ENCODE measurements at regions not wholly inside any gene's neighbourhood (a gene's known extent, or its start where the extent isn't known, plus 50 kb on each side); places are given as distances from the start of the nearest gene placed in this dataset.
A peak's percentile ranks its signal among the peaks of the same experiment; 100 is the strongest.

DNA sequence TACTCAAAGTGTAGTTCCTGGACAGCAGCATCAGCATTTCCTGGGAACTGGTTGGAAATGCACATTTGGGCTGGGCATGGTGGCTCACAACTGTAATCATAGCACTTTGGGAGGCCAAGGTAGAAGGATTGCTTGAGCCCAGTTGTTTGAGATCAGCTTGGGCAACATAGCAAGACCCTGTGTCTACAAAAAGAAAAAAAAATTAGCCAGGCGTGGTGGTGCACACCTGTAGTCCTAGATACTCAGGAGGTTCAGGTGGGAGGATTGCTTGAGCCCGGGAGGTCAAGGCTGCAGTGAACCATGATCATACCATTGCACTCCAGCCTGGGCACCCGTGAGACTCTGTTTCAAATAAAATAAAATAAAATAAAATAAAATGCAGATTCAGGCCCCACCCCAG lies 156.2 kb downstream of the CDC5L start:
- no peak overlapping the region for H3K4me3 ChIP-seq (ENCODE audit: low read depth, low read length)
- no peak for TF ChIP-seq CTCF (IDR thresholded peaks at IDR 0.05; ENCODE audit: insufficient read depth, low read length)
- DNase-seq (ENCODE audit: low read depth): no peak

GRCh38 chr6:44545224-44545623 lies 157.7 kb downstream of the CDC5L start:
- no peak for TF ChIP-seq CTCF (IDR thresholded peaks at IDR 0.05; ENCODE audit: insufficient read depth, low read length)
- no peak for DNase-seq (ENCODE audit: low read depth)
- H3K4me3 ChIP-seq (ENCODE audit: low read depth, low read length): no peak overlapping the region

DNA sequence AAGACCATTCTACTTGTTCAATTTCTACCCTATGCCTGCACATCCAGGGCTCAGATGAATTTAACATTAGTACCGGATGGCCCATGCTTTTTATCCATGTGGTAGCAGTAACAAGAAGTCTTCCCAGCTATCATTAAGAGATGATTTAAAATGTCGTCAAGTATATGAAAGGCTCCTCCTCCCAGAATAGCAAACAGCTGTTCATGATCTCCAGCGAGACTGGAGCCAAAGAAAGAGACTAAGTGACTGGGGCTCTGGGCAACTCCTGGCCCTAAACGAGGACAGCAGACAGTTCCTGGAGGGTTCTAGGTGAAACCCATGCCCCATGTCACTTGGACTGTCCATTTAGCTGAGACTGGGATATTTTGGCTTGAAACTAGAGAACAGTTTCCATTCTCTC lies 160.8 kb downstream of the CDC5L start:
- H3K4me3 ChIP-seq (ENCODE audit: low read depth, low read length): no peak overlapping the region
- no peak for TF ChIP-seq CTCF (IDR thresholded peaks at IDR 0.05; ENCODE audit: insufficient read depth, low read length)
- no peak for DNase-seq (ENCODE audit: low read depth)

GRCh38 chr6:44549516-44549915 lies 162.0 kb downstream of the CDC5L start:
- TF ChIP-seq CTCF (IDR thresholded peaks at IDR 0.05; ENCODE audit: insufficient read depth, low read length): no peak
- no peak for DNase-seq (ENCODE audit: low read depth)

GRCh38 chr6:44554194-44554593 lies 166.7 kb downstream of the CDC5L start:
- no peak overlapping the region for H3K4me3 ChIP-seq (ENCODE audit: low read depth, low read length)
- TF ChIP-seq CTCF (IDR thresholded peaks at IDR 0.05; ENCODE audit: insufficient read depth, low read length): no peak
- DNase-seq (ENCODE audit: low read depth): no peak

More at GRCh38 chr6:44549516-44549915, 162.0 kb downstream of the CDC5L start:
- H3K4me3 ChIP-seq (ENCODE audit: low read depth, low read length): no peak overlapping the region

DNA sequence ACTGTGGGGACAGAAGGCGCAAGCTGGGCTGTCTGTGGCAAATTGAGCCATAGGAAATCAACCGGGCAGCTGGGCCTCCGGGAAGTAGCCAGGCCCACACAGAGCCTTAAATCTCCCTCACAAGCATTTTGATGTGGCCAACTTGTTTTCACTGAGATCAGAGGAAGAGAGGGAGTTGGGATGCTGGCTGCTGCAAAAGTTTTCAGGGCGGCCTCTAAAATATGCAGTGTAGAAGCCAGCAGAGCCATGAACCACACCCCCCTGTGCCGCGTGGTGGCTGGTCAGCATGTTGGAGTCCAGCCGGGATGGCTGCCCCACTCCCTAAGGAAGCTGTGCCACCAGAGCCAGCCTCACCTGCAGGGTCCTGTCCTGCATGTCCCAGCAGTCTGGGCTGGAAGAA lies 167.4 kb downstream of the CDC5L start:
- no peak for TF ChIP-seq CTCF (IDR thresholded peaks at IDR 0.05; ENCODE audit: insufficient read depth, low read length)
- DNase-seq (ENCODE audit: low read depth): peak; percentile 53

DNA sequence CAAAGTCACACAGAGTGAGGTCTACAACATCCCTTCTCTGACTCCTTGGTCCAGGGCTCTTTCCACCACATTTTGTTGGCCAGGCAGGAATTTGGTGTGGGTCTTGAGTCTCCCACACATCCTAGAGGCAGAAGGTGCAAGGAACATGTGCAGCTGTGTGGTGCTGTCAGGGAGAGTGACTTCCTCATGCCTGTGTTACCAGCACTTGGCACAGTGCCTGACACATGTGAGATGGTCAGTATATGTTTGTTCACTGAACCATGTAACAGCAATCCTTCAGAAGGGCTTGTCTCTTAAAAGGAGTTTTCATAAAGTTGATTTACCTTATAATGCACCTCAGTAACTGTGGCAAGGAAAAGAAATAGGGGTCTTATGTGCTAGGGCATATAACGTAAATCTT lies 168.5 kb downstream of the CDC5L start:
- no peak for TF ChIP-seq CTCF (IDR thresholded peaks at IDR 0.05; ENCODE audit: insufficient read depth, low read length)
- no peak for DNase-seq (ENCODE audit: low read depth)
- H3K4me3 ChIP-seq (ENCODE audit: low read depth, low read length): no peak overlapping the region

More for the DNA sequence above, 167.4 kb downstream of the CDC5L start:
- H3K4me3 ChIP-seq (ENCODE audit: low read depth, low read length): no peak overlapping the region
